A549 (cell line): ENCODE measurements at regions not wholly inside any gene's neighbourhood (a gene's known extent, or its start where the extent isn't known, plus 50 kb on each side); places are given as distances from the start of the nearest gene placed in this dataset.

Experiments used
- ATAC-seq, 2 experiments: fragments of 200-7000 bp in 1 of 2; fragments of >200 bp in 1 of 2; cut with Nextera tagmentation in 1 of 2; cut with Tn5 transposase in 1 of 2; 3 replicates each; pipeline versions ENCODE4 v1.8.0 to v1.9.1; 2018 to 2020; ENCODE audit warnings: mild to moderate bottlenecking in 1 of 2, moderate library complexity in 1 of 2
- CTCF ChIA-PET: fragments of 300-600 bp; sonication (Branson Sonifier 250); formaldehyde crosslinking; extraction: SDS; loops from one replicate; lab custom pipeline; 2021; ENCODE audit warnings: antibody characterized with exemption, inconsistent platforms; lab: Yijun Ruan, JAX
- POLR2A ChIA-PET: fragments of 350-600 bp; formaldehyde crosslinking; extraction: SDS; loops from one replicate; lab custom pipeline; 2021; ENCODE audit warnings: antibody characterized with exemption, inconsistent platforms; lab: Yijun Ruan, JAX
- DNase-seq, 2 experiments: peaks; one replicate each; pipeline versions ENCODE4 v3.0.0 to v3.0.0-alpha.2; 2011 to 2016; ENCODE audit warnings: low read depth in 1 of 2, low spot score in 1 of 2
- FAIRE-seq: peaks from 2 replicates; lab custom pipeline; 2011; peaks lifted over from hg19 to GRCh38; lab: Jason Lieb, UNC
- H3K27ac ChIP-seq, 2 experiments: fragments of >200 bp; sonication (Bioruptor Twin); formaldehyde crosslinking; 3 replicates each; pipeline ENCODE4 v1.5.1; 2016 to 2017
- H3K4me1 ChIP-seq: fragments of >200 bp; sonication (Bioruptor Twin); formaldehyde crosslinking; 3 replicates; pipeline ENCODE4 v1.6.1; 2016
- H3K4me2 ChIP-seq: fragments of >200 bp; sonication (Bioruptor Twin); formaldehyde crosslinking; 3 replicates; pipeline ENCODE4 v1.6.1; 2016
- H3K4me3 ChIP-seq: fragments of >200 bp; sonication (Bioruptor Twin); formaldehyde crosslinking; 3 replicates; pipeline ENCODE4 v1.5.1; 2016
- H3K9me3 ChIP-seq: fragments of >200 bp; sonication (Bioruptor Twin); formaldehyde crosslinking; 3 replicates; pipeline ENCODE4 v1.6.1; 2016
- ATOH8 ChIP-seq: fragments of 250-450 bp; sonication (Bioruptor Pico); IDR thresholded peaks from 2 replicates; pipeline ENCODE4 v1.5.0; 2020; ENCODE audit warnings: low read depth, mild to moderate bottlenecking, moderate library complexity
- CBX2 ChIP-seq: fragments of 200-600 bp; sonication (generic); IDR thresholded peaks from 2 replicates; pipeline ENCODE4 v1.6.1; 2016; ENCODE audit warnings: low read depth, mild to moderate bottlenecking, borderline replicate concordance
- EHF ChIP-seq: fragments of 250-450 bp; sonication (Bioruptor Pico); IDR thresholded peaks from 2 replicates; pipeline ENCODE4 v1.5.0; 2020; ENCODE audit warnings: mild to moderate bottlenecking
- EHMT2 ChIP-seq: fragments of 200-600 bp; sonication (generic); IDR thresholded peaks from 2 replicates; pipeline ENCODE4 v1.6.1; 2016; ENCODE audit warnings: antibody characterized with exemption, low read depth, mild to moderate bottlenecking, moderate library complexity
- FOSB ChIP-seq: fragments of 250-450 bp; sonication (Bioruptor Pico); IDR thresholded peaks from 2 replicates; pipeline ENCODE4 v1.5.0; 2020; ENCODE audit warnings: mild to moderate bottlenecking, moderate library complexity
- FOXS1 ChIP-seq: fragments of 250-450 bp; sonication (Bioruptor Pico); IDR thresholded peaks from 2 replicates; pipeline ENCODE4 v1.5.0; 2020; ENCODE audit warnings: mild to moderate bottlenecking, moderate library complexity
- HMGXB4 ChIP-seq: fragments of 250-450 bp; sonication (Bioruptor Pico); IDR thresholded peaks from 2 replicates; pipeline ENCODE4 v1.5.0; 2021; ENCODE audit warnings: mild to moderate bottlenecking, moderate library complexity, borderline replicate concordance
- KDM5A ChIP-seq: fragments of 200-600 bp; sonication (generic); IDR thresholded peaks from 2 replicates; pipeline ENCODE4 v1.6.1; 2016; ENCODE audit warnings: antibody characterized with exemption, mild to moderate bottlenecking
- MAFK ChIP-seq: fragments of 450-650 bp; IDR thresholded peaks from 2 replicates; pipeline ENCODE4 v1.6.1; 2014; ENCODE audit not compliant: partially characterized antibody
- MAX ChIP-seq: IDR thresholded peaks from 2 replicates; pipeline ENCODE4 v1.6.1; 2012
- POLR2A ChIP-seq: IDR thresholded peaks from 2 replicates; pipeline ENCODE4 v1.6.1; 2012; ENCODE audit warnings: mild to moderate bottlenecking, low read length
- REST ChIP-seq: fragments of 200-600 bp; sonication (generic); IDR thresholded peaks from 2 replicates; pipeline ENCODE4 v1.6.1; 2016; ENCODE audit warnings: antibody characterized with exemption, mild to moderate bottlenecking, moderate library complexity
- RFX5 ChIP-seq: fragments of 450-650 bp; IDR thresholded peaks from 2 replicates; pipeline ENCODE4 v1.7.1; 2014; ENCODE audit warnings: antibody characterized with exemption, mild to moderate bottlenecking, moderate library complexity
- ZC3H11A ChIP-seq: fragments of 450-650 bp; IDR thresholded peaks from 2 replicates; pipeline ENCODE4 v1.6.1; 2014; ENCODE audit warnings: antibody characterized with exemption, mild to moderate bottlenecking
- ZSCAN20 ChIP-seq: fragments of 250-450 bp; sonication (Bioruptor Pico); IDR thresholded peaks from 2 replicates; pipeline ENCODE4 v1.8.0; 2022; ENCODE audit warnings: mild to moderate bottlenecking, moderate library complexity
- whole genome bisulfite sequencing: methylation state at CpG from one replicate; pipeline ENCODE4 v1.1.6; 2017; ENCODE audit errors: missing lambda C conversion rate; 5-methylcytosine and 5-hydroxymethylcytosine counted together
- TF ChIP-seq, protein P1 (sequence below): fragments of >200 bp; sonication (Bioruptor Twin); formaldehyde crosslinking; IDR thresholded peaks from 3 replicates; pipeline ENCODE4 v1.6.1; 2016

- no peak for FAIRE-seq
- no peak overlapping the region for H3K4me2 ChIP-seq
- H3K27ac ChIP-seq: no peak overlapping the region
- TF ChIP-seq CBX2: no peak
- no peak for TF ChIP-seq EHF (CRISPR knock-in tag)
- TF ChIP-seq ZC3H11A: no peak
- TF ChIP-seq MAX: no peak
- no peak for TF ChIP-seq ATOH8 (CRISPR knock-in tag)
- TF ChIP-seq FOSB (CRISPR knock-in tag): no peak
- TF ChIP-seq HMGXB4 (CRISPR knock-in tag): no peak
- TF ChIP-seq REST: no peak
- no peak for TF ChIP-seq POLR2A
- TF ChIP-seq FOXS1 (CRISPR knock-in tag): no peak
- TF ChIP-seq, protein P1, sequence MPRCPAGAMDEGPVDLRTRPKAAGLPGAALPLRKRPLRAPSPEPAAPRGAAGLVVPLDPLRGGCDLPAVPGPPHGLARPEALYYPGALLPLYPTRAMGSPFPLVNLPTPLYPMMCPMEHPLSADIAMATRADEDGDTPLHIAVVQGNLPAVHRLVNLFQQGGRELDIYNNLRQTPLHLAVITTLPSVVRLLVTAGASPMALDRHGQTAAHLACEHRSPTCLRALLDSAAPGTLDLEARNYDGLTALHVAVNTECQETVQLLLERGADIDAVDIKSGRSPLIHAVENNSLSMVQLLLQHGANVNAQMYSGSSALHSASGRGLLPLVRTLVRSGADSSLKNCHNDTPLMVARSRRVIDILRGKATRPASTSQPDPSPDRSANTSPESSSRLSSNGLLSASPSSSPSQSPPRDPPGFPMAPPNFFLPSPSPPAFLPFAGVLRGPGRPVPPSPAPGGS: no peak
- TF ChIP-seq EHMT2: no peak
- no peak overlapping the region for H3K4me3 ChIP-seq
- DNase-seq: no peak
- WGBS: 92% methylated on average over 3 of the region's 3 CpGs
- no peak for ATAC-seq
- CTCF ChIA-PET: no interaction called here
- no peaks in the 10 kb centered on the region for H3K9me3 ChIP-seq
- POLR2A ChIA-PET: no interaction called here
- H3K4me1 ChIP-seq: no peaks in the 10 kb centered on the region
Observed at GRCh38 chr4:14335872-14336271, 666.4 kb upstream of the CPEB2 start.

- DNase-seq (no peak), ATAC-seq (no peak), FAIRE-seq (no peak)
- 69% methylated on average over 2 of the region's 2 CpGs for WGBS
- H3K4me2 ChIP-seq: no peak overlapping the region
- H3K4me3 ChIP-seq: no peak overlapping the region
- no peaks in the 10 kb centered on the region for H3K4me1 ChIP-seq
- H3K9me3 ChIP-seq: no peaks in the 10 kb centered on the region
- TF ChIP-seq RFX5: no peak
- TF ChIP-seq ZSCAN20 (CRISPR knock-in tag): no peak
- no peak for TF ChIP-seq KDM5A
- TF ChIP-seq MAFK: no peak
- TF ChIP-seq, all 56 proteins: peak for 0
- CTCF ChIA-PET: no interaction called here
- H3K27ac ChIP-seq: no peak overlapping the region
- POLR2A ChIA-PET: no interaction called here
Observed at GRCh38 chr4:14336656-14337055, 665.6 kb upstream of the CPEB2 start.
